GM18502 (cell line): ENCODE measurements at regions not wholly inside any gene's neighbourhood (a gene's known extent, or its start where the extent isn't known, plus 50 kb on each side); places are given as distances from the start of the nearest gene placed in this dataset.

Experiments used
- ATAC-seq: cut with Tn5 transposase; IDR thresholded peaks from one replicate; pipeline ENCODE4 v1.9.1; 2021; ENCODE audit warnings: mild to moderate bottlenecking; ENCODE audit not compliant: unreplicated experiment, poor library complexity

DNA sequence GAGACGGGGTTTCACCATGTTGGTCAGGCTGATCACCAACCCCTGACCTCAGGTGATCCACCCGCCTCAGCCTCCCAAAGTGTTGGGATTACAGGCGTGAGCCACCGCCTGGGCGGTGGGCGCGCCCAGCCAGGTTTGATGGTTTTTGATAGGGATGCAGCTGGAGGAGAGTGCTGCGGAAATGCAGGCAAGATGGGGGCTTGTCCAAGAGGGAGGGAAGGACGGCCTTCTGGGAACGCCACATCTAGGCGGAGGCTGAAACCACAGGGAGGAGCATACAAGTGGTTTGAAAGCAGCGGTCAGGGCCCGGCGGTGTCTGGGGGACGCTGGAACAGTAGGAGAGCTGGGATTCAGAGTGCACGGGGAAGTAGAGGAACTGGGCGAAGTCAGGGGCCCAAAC, 134.6 kb downstream of the VRK1 start:
- no peak for ATAC-seq

DNA sequence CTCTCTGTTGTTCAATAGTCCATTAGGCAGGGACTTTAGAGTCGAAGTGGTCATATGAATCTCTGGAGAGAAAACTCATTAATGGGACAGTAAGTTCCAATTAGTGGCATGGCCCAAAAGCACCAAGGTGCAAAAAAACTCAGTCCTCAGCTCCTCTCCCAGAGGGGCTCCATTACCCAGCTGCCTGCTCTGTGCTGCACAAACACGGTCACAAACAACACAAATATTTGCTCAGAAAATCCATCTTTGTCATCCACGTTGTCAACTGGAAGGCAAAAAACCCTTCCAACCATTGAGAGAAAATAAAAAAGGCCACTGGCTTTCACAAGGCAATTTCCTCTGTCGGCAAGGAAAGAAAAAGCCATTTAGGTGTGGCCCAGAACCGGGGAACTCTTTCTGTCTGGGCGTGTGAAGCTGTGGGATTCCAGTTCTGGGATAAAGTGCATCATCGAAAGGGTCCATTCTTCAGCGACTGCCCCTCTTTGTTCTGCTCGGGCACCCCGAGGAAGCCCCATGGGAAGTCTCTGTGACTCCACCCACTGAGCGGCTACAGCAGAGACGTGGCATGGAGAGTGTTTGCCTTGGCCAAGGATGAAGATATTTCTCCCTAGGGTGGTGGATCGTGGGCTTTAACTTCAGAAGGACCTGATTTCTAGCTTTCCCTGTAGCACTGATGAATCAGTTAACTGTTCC, 137.6 kb downstream of the VRK1 start:
- ATAC-seq: no peak

DNA sequence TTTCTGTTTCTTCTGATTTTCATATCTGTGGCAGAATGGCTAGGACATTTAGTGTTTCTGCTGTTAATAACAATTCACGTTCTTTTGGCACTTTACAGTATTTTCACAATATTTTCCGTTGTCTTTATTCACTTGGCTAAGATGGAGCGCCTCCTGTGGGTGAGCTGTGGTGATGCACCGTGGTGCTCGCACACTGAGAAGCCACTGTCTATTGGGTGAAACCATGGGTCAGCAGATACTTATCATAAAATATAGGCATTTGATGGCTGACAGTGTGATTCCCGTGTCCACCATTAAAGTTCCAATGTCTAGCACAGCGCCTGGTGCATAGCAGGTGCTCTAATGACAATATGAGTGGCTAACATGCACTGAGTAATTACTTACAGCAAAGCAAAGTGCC, 141.8 kb downstream of the VRK1 start:
- ATAC-seq: no peak

DNA sequence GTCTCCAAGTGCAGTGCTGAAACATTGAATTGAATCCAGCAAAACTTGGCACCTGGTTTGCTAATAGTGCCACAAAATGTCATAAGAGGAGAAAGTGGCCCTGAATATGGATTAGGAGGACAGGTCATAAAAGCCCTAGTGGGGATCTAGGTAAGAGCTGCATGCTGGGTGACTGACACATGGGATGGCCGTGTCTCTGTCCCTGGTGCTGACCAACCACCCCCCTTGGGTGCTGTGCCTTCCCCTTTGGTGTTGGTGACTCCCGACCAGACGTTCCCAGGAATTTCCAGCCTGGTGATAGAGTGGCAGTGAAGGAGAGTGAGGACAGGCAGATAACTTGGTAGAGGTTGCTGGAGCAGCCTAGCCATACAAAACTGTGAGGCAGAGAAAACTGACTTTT, 142.8 kb downstream of the VRK1 start:
- ATAC-seq: no peak

DNA sequence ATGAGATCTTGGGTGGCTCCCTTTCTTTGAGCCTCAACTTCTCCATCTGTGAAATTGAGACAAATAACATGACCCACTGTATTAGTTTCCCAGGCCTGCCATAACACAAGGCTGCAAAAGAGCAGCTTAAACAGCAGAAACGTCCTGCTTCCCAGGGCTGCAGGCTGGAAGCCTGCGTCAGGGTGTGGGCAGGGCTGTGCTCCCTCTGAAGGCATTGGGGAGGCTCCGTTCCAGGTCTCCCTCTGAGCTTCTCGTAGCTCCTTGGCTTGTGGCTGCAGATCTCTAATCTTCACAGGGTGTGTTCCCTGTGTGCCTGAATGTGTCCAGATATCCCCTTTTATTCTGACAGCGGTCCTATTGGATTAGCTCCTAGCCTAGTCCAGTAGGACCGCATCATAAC, 147.1 kb downstream of the VRK1 start:
- ATAC-seq: no peak

DNA sequence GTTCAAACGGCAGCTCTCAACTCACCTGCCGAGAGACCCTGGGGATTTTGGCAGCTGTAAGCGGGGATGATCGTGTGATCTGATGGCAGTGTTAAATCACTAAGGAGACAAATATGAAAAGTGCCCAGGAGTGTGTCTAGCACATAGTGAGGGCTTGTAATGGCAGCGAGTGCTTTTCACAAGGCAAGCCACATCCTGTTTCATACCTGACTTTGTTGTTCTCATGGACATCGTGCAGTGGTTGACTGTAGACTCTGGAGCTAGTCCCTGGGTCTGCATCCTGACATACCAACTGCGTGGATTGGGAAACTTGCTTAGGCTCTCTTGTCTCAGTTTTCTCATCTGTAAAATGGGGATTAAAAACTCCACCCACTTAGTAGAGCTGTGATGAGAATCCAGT, 148.5 kb downstream of the VRK1 start:
- no peak for ATAC-seq

DNA sequence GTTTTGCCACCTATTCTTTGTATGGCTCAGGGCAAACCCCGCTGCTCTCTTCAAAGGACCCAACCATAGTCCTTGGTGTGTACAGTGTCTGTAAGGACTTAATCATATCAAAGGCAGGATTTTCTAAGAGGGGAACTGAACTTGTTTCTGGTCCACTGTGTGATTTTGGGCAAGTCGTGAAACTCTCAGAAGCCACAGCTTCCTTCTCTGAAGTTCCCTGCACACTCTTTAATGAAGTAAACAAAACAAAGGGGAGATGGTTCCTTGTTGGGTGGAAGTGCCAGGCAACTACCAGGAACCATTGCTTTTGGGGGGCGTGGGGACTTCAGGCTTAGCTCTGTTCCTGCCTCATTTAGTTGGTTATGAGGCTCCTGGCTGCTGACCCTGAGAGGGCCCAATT, 152.4 kb downstream of the VRK1 start:
- no peak for ATAC-seq

DNA sequence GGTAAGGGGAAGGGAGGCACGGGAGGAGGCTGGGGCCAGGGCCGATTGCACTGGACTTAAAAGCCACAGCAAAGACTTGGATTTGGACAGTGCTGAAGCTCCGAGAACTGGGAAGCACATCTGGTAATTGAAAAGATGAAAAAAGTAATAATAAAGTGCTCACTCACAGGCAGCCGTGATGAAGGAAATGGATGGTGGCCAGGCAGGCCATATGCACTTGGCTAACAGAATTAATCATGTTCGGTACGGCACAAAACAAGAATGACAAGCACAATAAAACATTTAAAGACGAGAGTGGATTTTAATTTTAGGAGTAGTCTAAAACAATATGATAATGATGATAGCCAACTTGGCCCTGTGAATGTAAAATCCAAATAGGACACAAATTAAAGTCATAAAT, 154.3 kb downstream of the VRK1 start:
- ATAC-seq: no peak

DNA sequence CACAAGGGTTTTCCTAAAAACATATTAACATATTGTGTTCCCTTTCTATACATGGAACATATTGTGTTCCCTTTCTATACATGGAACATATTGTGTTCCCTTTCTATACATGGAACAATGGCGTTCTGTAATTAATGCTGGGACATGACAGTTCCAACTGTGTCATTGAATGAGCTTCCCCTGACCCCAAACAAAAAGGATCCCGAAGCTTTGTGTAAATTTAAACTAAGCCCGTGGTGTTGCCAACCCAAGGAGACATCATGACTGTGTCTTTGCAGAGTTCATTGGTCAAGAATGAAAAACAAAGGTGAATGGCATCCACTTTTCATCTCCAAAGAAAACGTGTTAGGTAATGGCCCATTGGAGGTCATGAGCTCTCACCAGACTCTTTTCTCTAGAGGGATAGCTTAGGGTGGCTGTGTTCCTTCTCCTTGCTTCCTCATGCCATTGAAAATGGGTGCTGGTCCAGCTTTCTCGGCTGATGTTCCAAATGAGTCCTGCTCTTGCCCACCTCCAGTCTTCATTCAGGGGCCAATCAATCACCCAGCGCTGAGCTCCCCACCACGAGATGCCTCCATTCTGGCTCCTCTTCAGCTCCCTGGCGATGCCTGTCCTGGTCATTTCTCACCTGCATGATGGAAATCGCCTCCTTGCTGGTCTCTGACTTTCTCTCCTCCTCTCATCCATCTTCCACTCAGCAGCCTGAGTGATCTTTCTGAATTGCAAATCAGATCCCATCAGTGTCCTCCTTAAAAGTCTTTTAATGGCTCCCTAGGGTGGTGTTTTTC, 156.1 kb downstream of the VRK1 start:
- no peak for ATAC-seq

DNA sequence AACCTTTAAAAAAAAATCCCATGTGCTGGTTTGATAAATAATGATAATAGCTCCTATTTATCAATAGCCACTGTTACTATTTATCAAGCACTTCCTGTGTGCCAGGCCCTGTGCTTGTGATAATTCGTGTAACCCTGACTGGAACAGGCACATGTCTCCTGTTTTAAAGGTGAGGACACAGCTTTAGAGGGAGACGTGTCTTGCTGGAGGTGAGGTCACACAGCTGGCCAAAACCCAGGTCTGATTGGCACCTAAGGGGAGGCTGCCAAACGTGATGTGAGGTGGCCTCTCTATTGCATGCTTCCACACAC, 156.6 kb downstream of the VRK1 start:
- ATAC-seq: no peak

DNA sequence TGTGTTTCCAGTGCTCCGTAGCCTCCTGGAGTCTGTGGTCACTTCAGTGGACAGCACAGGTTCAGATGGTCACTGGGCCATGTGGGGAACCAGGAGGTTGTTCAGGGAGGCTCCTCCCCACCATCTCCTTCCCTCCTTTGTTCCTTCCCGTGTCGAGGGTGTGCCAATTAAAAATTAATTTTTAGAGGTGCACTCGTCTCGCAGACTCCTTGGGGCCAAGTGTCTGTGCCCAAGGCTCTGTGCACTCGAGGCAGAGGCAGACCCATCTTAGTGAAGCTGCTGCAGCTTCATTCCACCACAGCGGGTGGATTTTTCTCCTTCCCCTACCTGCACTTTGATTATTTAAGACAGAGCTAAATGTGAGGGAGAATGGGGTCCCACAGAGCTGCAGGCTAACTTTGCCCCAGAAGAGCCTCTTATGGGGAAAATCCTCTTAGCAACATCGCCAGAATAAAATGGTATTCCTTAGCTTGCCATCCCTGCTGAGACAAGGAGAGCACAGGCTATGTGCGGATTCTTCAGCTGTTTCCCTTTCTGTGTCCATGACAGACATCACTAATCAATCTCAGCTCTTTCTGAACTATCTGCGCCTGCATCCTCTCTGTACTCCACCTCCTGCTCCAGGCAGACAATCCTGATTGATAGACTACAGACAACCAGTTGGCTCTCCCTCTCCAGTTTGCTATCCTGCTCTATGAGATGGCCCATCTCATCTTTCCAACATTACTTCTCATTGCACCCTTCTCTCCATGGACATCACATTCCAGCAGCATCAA, 159.5 kb downstream of the VRK1 start:
- no peak for ATAC-seq

DNA sequence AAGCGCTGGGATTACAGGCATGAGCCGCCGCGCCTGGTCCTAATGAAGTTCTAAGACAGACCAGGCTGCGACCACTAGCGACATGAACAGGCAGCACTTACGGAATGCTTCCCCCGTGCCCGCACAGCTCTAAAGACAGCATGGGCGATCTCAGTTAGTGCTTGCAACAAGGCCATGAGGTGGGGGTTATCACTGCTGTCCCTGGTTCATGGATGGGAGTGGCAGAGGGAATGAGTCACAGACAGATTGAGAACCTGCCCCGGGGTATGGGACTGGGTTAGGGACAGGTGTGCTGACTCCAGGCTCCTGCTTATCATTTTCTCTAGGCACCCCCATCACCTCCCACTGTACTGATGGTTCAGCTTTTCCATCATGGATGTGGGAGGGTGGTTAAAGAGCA, 160.9 kb downstream of the VRK1 start:
- no peak for ATAC-seq

DNA sequence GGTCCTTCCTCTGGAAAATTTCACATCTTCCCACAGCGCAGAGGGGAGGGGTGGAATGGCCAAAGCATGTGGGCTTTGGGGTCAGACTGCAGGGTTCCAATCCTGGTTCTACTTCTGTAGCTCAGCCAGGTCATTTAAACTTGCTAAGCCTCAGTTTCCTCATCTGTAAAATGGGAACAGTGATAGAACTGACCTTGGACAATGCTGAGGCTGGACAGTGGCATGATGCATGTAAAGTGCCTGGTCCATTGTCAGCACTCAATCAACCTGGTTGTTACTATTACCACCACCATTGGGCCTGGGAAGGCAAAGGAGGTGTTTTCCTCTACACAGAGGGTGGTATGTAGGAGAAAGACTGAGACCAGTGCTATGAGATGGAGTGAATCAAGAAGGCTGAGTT, 162.8 kb downstream of the VRK1 start:
- no peak for ATAC-seq

DNA sequence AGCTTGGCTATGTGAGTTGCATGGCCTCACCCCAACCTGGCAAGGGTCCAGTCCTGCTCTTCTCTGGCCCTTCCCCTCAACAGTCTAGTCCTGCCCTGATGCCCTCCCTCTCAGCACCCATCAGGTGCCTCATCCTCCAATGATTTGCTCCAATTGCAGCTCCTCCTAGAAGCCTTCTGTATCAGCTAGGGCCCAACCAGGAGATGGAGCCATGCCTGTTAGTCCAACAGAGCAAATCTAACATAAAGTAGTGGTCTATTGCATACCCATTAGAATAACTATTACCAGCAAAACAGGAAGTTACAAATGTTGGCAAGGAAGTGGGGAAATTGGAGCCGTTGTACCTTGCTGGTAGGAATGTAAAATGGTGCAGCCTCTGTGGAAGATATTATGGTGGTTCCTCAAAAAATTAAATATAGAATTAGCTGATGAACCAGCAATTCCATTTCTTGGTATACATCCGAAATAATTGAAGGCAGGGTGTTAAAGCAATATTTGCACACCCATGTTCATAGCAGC, 163.5 kb downstream of the VRK1 start:
- no peak for ATAC-seq

DNA sequence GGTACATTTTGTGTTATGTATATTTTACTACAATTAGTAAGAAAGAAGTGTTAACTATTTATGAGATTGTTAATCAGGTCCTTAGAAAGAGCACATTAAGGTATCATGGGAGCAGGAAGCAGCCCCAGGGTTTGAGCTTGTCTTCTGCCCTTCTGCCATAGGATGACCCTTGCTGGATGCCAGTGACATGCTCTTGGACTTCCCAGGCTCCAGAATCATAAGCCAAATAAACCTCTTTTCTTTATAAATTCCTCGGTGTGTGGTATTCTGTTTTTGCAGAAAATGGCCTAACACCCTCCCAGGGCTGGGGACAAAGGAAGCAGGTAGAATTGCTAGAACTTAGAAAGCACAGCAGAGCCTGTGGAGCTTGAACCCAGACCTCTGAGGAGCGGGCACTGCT, 164.7 kb downstream of the VRK1 start:
- no peak for ATAC-seq

DNA sequence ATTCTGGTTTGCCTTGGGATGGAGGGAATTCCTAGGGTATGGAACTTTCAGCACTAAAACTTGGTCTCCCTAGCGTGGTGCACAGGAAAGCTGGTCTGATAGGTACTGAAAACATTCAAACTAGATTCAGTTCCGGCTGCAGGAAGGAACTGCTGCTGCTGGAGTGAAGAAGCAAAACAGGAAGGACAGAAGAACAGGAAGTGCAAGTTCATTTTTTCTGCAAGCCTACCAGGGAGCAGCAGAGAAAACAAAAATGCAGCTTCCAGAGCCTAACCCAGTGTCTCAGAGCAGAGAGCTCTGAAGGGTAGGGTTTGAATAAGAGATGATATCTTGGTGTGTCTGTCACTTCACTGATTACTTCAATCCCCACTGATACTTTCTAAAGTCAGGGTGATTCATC, 165.2 kb downstream of the VRK1 start:
- no peak for ATAC-seq

DNA sequence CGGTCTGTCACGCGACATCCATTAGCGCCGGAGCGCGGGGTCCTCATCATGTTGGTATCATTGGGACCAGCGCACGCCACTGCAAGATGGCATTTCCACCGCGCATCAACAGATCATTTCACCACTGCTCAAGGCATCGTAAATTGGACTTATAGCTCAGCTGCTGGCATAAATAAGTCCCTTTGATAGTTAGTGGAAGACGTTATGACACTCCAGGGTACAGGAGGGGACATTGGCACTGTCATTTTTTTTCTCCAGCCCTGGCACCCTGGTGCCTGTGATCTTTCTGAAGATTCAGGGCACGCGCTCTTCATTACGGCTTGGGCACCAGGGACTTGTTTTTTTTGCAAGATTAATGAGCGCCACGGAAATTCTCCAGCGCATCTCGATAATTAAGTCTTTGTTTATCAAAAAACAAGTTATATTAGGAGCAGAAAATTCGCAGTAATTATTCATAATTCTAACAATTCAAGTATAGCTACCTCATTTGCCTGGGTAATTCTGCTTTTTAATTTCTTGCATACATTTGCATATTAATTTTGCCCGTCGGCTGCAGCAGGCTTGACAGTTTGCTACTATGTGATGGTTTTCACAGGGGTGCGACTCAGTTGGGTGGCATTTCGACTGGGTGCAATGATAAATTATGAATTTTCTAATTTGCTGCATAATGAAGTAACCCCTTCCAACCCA, 167.7 kb downstream of the VRK1 start:
- ATAC-seq: no peak

DNA sequence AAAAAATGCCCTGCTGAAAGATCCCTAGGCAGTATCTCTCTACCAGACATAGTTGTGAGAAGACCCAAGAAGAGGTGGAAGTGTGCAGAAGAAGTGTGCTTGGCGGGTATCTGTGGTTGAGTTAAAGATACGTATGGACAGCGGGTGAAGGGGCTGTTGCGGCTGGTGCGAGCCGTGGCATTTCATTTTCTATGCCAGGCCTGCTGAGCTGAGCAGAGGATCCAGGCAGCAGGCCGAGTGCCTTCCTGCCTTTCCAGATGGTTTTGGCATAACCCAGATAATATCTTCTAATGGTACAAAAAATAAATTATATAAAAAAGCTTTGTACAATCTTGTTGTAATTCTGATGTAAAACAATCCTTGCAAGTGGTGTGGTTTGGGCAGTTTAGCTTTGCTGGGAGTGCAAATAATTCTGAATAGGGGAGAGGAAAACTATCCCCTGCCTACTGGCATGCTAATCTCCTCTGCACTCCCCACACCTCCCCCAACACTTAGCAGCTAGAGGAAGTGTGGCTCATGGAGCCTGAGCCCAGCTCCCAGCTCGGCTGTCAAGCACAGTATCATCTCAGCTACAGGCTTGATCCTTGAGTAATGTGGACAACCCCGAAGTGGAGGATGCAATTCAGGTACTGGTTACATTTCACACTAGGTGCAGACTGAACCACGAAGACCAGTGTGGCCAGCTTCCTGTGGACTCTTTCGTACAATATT, 168.9 kb downstream of the VRK1 start:
- no peak for ATAC-seq

DNA sequence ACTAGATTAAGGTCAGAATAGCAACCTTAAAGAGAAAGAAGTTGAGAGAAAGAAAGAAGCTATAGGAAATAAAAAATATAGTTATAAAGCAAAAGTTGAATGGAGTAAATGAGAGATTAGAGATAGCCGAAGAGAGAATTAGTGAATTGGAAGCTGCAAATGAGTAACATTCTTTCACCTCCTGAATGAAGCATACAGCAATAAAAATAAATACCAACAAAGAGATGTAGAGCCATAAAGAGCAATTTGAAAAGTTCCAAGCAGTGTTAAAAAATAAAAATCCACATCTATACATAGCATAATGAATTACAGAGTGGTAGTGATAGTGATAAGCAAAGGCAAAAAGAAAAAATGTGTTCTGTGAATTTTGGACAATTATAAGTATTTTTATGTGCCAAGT, 177.9 kb downstream of the VRK1 start:
- ATAC-seq: no peak
